ENCODE measurements at regions not wholly inside any gene's neighbourhood (a gene's known extent, or its start where the extent isn't known, plus 50 kb on each side); places are given as distances from the start of the nearest gene placed in this dataset.
"Not testable (repeated sequence)": the region's sequence is repeated elsewhere in the genome, so short reads cannot be mapped to it uniquely, and the experiment has no call there.

DNA sequence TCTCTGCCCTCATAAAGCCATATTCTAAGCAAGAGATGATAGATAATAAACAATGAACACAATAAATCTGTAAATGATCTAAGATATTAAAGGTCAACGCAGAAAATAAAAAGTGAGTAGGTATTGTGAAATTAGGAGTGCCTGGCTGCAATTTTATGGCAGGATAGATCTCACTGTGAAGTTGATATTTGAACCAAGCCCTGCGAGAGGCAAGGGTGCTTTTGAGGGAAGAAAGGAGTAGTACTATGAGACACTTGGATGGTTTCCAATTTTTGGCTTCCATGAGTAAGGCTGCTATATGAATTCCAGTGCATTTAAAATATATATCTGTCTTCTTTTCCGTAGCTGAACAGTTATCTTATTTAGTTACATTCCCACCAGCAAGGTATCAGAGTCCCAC is 720.0 kb upstream of the CNTN5 start:
- Histone ChIP-seq H3K4me3 (no peak overlapping the region), H3K27ac (no peak overlapping the region), H3K9me3 (no peaks in the 10 kb centered on the region), H3K27me3 (no peaks in the 10 kb centered on the region), H3K4me1 (no peaks in the 10 kb centered on the region), H3K36me3 (no peaks in the 10 kb centered on the region)
- TF ChIP-seq, protein P1, sequence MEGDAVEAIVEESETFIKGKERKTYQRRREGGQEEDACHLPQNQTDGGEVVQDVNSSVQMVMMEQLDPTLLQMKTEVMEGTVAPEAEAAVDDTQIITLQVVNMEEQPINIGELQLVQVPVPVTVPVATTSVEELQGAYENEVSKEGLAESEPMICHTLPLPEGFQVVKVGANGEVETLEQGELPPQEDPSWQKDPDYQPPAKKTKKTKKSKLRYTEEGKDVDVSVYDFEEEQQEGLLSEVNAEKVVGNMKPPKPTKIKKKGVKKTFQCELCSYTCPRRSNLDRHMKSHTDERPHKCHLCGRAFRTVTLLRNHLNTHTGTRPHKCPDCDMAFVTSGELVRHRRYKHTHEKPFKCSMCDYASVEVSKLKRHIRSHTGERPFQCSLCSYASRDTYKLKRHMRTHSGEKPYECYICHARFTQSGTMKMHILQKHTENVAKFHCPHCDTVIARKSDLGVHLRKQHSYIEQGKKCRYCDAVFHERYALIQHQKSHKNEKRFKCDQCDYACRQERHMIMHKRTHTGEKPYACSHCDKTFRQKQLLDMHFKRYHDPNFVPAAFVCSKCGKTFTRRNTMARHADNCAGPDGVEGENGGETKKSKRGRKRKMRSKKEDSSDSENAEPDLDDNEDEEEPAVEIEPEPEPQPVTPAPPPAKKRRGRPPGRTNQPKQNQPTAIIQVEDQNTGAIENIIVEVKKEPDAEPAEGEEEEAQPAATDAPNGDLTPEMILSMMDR (IDR thresholded peaks at IDR 0.05) = no peak
- no peak for TF ChIP-seq POLR2A (IDR thresholded peaks at IDR 0.05)
- intact Hi-C loops (cut with DNase I) = no loop called here
- 75 to 77% methylated on average over 3 of the region's 3 CpGs for WGBS, 2 donors
- no peak for DNase-seq

DNA sequence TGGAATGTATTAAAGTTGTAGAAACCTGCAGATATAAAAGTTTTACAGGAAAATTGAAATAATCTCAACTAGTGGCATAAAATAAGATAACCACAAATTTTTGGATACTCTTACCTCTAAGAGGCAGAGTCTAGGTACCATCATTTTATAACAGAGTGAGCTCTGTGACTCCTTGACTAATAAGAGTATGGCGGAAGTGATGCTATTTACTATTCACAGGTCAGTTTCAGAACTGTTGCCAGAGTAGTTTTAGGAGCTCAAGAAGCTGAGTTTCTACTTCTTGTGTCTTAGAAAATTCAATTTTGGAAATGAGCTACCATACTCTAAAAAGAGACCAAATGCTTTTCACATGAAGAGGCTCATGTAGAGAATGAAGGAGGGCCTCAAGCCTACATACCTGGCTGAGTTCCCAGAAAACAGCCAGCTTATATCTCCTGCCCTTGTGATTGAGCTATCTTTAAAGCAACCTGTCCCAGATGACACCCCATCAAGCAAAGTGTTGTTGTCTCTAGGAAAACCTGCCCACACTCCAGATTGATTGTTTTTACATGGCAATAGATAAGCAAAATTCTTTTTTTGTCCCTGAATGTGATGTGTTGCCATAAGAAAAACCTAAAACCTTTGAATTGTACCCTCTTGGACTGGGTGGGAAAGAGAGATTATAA is 712.8 kb upstream of the CNTN5 start:
- no peak overlapping the region for H3K27ac ChIP-seq
- intact Hi-C loops (cut with DNase I) = no loop called here
- no peak for DNase-seq
- H3K27me3 ChIP-seq = no peaks in the 10 kb centered on the region
- H3K4me3 ChIP-seq = no peak overlapping the region
- 73 to 100% methylated on average over 1 of the region's 1 CpG for WGBS, 2 donors
- H3K9me3 ChIP-seq = no peaks in the 10 kb centered on the region
- H3K36me3 ChIP-seq = no peaks in the 10 kb centered on the region
- TF ChIP-seq, protein P1 (IDR thresholded peaks at IDR 0.05) = no peak
- no peak for TF ChIP-seq POLR2A (IDR thresholded peaks at IDR 0.05)
- no peaks in the 10 kb centered on the region for H3K4me1 ChIP-seq

DNA sequence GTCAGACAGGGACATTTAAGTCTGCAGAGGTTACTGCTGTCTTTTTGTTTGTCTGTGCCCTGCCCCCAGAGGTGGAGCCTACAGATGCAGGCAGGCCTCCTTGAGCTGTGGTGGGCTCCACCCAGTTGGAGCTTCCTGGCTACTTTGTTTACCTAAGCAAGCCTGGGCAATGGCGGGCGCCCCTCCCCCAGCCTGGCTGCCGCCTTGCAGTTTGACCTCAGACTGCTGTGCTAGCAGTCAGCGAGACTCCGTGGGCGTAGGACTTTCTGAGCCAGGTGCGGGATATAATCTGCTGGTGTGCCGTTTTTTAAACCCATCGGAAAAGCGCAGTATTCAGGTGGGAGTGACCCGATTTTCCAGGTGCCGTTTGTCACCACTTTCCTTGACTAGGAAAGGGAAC is 690.4 kb upstream of the CNTN5 start:
- H3K4me1 ChIP-seq; DNase-seq; H3K36me3 ChIP-seq; H3K27me3 ChIP-seq; H3K27ac ChIP-seq; intact Hi-C loops (cut with DNase I); H3K4me3 ChIP-seq; H3K9me3 ChIP-seq: not testable (repeated sequence)
- 87% methylated on average over 3 of the region's 12 CpGs; no CpG with 5 or more reads in 1 of the 2 donors for WGBS, 2 donors

DNA sequence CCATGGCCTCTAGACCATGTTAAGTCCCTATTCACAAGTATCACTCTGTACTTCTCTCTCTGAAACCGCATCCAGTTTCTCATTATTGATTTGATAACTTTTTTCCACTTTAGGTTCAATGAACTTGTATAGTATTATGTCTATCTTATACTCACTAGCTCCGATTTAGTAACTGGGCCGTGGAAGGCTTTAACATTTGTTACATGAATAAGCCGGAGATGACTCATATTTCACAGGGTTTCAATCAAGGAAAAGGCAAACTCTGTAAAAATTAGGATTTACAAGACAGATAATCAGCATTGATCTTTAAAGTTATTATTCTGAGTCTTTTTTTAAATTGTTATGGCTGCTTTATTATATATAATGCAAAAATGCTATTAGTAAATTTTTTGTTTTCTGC is 662.2 kb upstream of the CNTN5 start:
- H3K27me3 ChIP-seq = no peaks in the 10 kb centered on the region
- no peaks in the 10 kb centered on the region for H3K4me1 ChIP-seq
- no peak overlapping the region for H3K4me3 ChIP-seq
- no peaks in the 10 kb centered on the region for H3K36me3 ChIP-seq
- WGBS, 2 donors = 72 to 81% methylated on average over 4 of the region's 4 CpGs
- H3K27ac ChIP-seq = no peak overlapping the region
- DNase-seq = no peak
- no peaks in the 10 kb centered on the region for H3K9me3 ChIP-seq
- TF ChIP-seq, protein P1 (IDR thresholded peaks at IDR 0.05) = no peak
- no peak for TF ChIP-seq POLR2A (IDR thresholded peaks at IDR 0.05)
- intact Hi-C loops (cut with DNase I) = no loop called here

DNA sequence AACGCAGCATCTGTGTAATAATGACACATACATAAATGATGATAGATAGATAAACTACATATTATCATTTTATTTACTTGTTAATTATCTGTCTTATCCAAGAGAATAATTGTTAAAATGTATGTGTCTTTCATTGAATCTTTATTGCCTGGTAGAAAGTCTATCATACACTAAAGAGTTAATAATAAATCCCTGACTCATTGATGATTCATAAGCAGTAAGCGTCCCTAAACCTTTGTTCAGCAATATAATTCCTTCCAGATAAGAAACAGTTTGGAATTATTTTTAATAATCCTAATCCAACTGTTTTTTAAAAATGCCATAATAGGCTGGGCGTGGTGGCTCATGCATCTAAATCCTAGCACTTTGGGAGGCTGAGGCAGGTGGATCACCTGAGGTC is 655.6 kb upstream of the CNTN5 start:
- no peak for DNase-seq
- H3K27ac ChIP-seq = no peak overlapping the region
- TF ChIP-seq POLR2A (IDR thresholded peaks at IDR 0.05) = no peak
- TF ChIP-seq, protein P1 (IDR thresholded peaks at IDR 0.05) = no peak
- intact Hi-C loops (cut with DNase I) = no loop called here
- no peaks in the 10 kb centered on the region for H3K4me1 ChIP-seq
- 37 to 49% methylated on average over 3 of the region's 3 CpGs for WGBS, 2 donors
- H3K27me3 ChIP-seq = no peaks in the 10 kb centered on the region
- H3K9me3 ChIP-seq = no peaks in the 10 kb centered on the region
- no peaks in the 10 kb centered on the region for H3K36me3 ChIP-seq
- H3K4me3 ChIP-seq = no peak overlapping the region

DNA sequence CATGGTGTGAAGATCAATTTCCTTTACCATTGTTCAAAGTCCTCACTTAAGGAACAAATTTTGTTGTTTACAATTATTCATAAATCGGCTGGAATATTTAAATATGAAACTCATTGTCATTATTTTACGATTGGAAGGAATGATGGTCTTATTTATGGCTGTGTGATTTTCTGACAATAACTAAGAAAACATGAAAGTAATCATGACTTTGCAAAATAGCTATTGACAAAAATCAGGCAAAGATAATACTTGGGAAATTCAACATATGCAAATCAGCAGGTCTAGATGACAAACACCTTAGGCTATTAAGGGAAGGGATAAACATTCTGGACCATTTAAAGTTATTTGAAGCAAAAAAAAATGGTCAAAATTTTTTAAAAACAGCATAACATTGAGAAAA is 654.8 kb upstream of the CNTN5 start:
- Histone ChIP-seq H3K4me1 (no peaks in the 10 kb centered on the region), H3K27me3 (no peaks in the 10 kb centered on the region), H3K27ac (no peak overlapping the region), H3K4me3 (no peak overlapping the region), H3K9me3 (no peaks in the 10 kb centered on the region), H3K36me3 (no peaks in the 10 kb centered on the region)
- 56 to 73% methylated on average over 2 of the region's 2 CpGs for WGBS, 2 donors
- intact Hi-C loops (cut with DNase I) = no loop called here
- DNase-seq = no peak
- TF ChIP-seq, protein P1 (IDR thresholded peaks at IDR 0.05) = no peak
- no peak for TF ChIP-seq POLR2A (IDR thresholded peaks at IDR 0.05)

All from esophagus squamous epithelium (tissue), 5 donors.